Trophoblast cell (in vitro differentiated cells and primary cell): ENCODE measurements at regions not wholly inside any gene's neighbourhood (a gene's known extent, or its start where the extent isn't known, plus 50 kb on each side); places are given as distances from the start of the nearest gene placed in this dataset.

ENCODE experiments used
- DNase-seq, 2 donors: peaks; one replicate each; pipeline ENCODE4 v3.0.0-alpha.2; 2016
- H2AFZ ChIP-seq: 2 replicates; pipeline ENCODE4 v1.6.1; 2013; ENCODE audit warnings: low read length, moderate library complexity, mild to moderate bottlenecking; ENCODE audit not compliant: insufficient read depth, poor library complexity
- H2AK5ac ChIP-seq: 2 replicates; pipeline ENCODE4 v1.6.1; 2013; ENCODE audit warnings: mild to moderate bottlenecking, low read length
- H2BK120ac ChIP-seq: 2 replicates; pipeline ENCODE4 v1.6.1; 2013; ENCODE audit warnings: low read length, mild to moderate bottlenecking, moderate library complexity; ENCODE audit not compliant: insufficient read depth, poor library complexity
- H2BK12ac ChIP-seq: 2 replicates; pipeline ENCODE4 v1.6.1; 2013; ENCODE audit warnings: mild to moderate bottlenecking, low read length, moderate library complexity
- H2BK5ac ChIP-seq: 2 replicates; pipeline ENCODE4 v1.6.1; 2013; ENCODE audit warnings: low read length, low read depth, moderate library complexity, mild to moderate bottlenecking; ENCODE audit not compliant: poor library complexity
- H3K14ac ChIP-seq: 2 replicates; pipeline ENCODE4 v1.6.1; 2013; ENCODE audit warnings: mild to moderate bottlenecking, low read length
- H3K18ac ChIP-seq: 2 replicates; pipeline ENCODE4 v1.6.1; 2013; ENCODE audit warnings: mild to moderate bottlenecking, low read length
- H3K23ac ChIP-seq: 2 replicates; pipeline ENCODE4 v1.6.1; 2013; ENCODE audit warnings: low read length
- H3K27ac ChIP-seq: 2 replicates; pipeline ENCODE4 v1.5.1; 2013; ENCODE audit warnings: low read depth, mild to moderate bottlenecking, inconsistent platforms, low read length, moderate library complexity
- H3K27me3 ChIP-seq: 2 replicates; pipeline ENCODE4 v1.6.1; 2013; ENCODE audit warnings: inconsistent platforms, mild to moderate bottlenecking, low read length, moderate library complexity; ENCODE audit not compliant: insufficient read depth
- H3K36me3 ChIP-seq, 2 experiments: 1 replicate in 1 of 2; 2 replicates in 1 of 2; pipeline ENCODE4 v1.6.1; 2013; ENCODE audit warnings: low read length in 2 of 2, mild to moderate bottlenecking in 2 of 2, moderate library complexity in 1 of 2; ENCODE audit not compliant: insufficient read depth in 2 of 2, control insufficient read depth in 1 of 2
- H3K4ac ChIP-seq: 2 replicates; pipeline ENCODE4 v1.6.1; 2013; ENCODE audit warnings: low read depth, mild to moderate bottlenecking, low read length, moderate library complexity
- H3K4me1 ChIP-seq, 2 experiments: 1 replicate in 1 of 2; 2 replicates in 1 of 2; pipeline ENCODE4 v1.6.1; 2013; ENCODE audit warnings: low read length in 2 of 2, mild to moderate bottlenecking in 2 of 2, moderate library complexity in 1 of 2; ENCODE audit not compliant: insufficient read depth in 2 of 2, control insufficient read depth in 1 of 2
- H3K4me2 ChIP-seq: 2 replicates; pipeline ENCODE4 v1.6.1; 2013; ENCODE audit warnings: inconsistent platforms, mild to moderate bottlenecking, low read length, moderate library complexity
- H3K4me3 ChIP-seq: 2 replicates; pipeline ENCODE4 v1.5.1; 2013; ENCODE audit warnings: mild to moderate bottlenecking, low read depth, low read length, inconsistent platforms
- H3K79me1 ChIP-seq: one replicate; pipeline ENCODE4 v1.6.1; 2013; ENCODE audit warnings: low read length
- H3K79me2 ChIP-seq: 2 replicates; pipeline ENCODE4 v1.6.1; 2013; ENCODE audit warnings: low read length, mild to moderate bottlenecking; ENCODE audit not compliant: control insufficient read depth, insufficient read depth, poor library complexity
- H3K9ac ChIP-seq: 2 replicates; pipeline ENCODE4 v1.6.1; 2013; ENCODE audit warnings: mild to moderate bottlenecking, low read length
- H3K9me3 ChIP-seq: 2 replicates; pipeline ENCODE4 v1.6.1; 2013; ENCODE audit warnings: low read depth, mild to moderate bottlenecking, control low read depth, inconsistent platforms, low read length; ENCODE audit not compliant: insufficient read depth
- H4K12ac ChIP-seq: 2 replicates; pipeline ENCODE4 v1.6.1; 2013; ENCODE audit warnings: low read depth, mild to moderate bottlenecking, low read length, moderate library complexity
- H4K8ac ChIP-seq: 2 replicates; pipeline ENCODE4 v1.6.1; 2013; ENCODE audit warnings: low read depth, mild to moderate bottlenecking, low read length, moderate library complexity
- H4K91ac ChIP-seq: one replicate; pipeline ENCODE4 v1.6.1; 2013; ENCODE audit warnings: low read depth, mild to moderate bottlenecking, low read length, moderate library complexity
- WGBS: extraction: QIAGEN DNeasy Blood & Tissue Kit; methylation state at CpG from one replicate; pipeline ENCODE4 v1.1.7; 2013; ENCODE audit warnings: missing lambda C conversion rate; ENCODE audit not compliant: insufficient read length, insufficient coverage; ENCODE audit errors: extremely low coverage; 5-methylcytosine and 5-hydroxymethylcytosine counted together

DNA sequence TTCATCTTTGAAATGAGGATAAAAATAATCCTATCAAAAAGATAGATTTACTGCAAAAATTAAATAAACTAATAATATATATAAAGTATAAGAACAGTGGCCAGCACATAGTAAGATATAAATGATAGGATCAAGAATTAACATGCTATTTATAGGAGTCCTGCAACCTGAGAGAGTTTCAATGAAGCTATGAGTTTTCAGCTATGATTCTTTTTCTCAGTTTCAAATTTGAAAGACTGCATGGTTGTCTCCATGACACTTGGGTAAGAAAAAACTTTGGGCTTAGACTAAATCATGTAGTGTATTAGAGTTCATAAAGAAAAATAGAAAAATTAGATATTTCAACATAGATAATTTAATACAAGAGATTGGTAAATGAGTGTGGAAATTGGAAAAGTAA is 817.8 kb upstream of the KIF2B start:
- Histone ChIP-seq H3K14ac (no peak overlapping the region), H3K9me3 (no peaks in the 10 kb centered on the region), H2AK5ac (no peak overlapping the region), H3K27me3 (no peaks in the 10 kb centered on the region), H3K23ac (no peak overlapping the region), H2BK120ac (no peak overlapping the region), H2AFZ (no peak overlapping the region), H3K79me1 (no peaks in the 10 kb centered on the region), H3K36me3 (no peaks in the 10 kb centered on the region), H3K4ac (no peak overlapping the region), H3K4me3 (no peak overlapping the region), H3K79me2 (no peaks in the 10 kb centered on the region), H4K12ac (no peak overlapping the region), H2BK12ac (no peak overlapping the region), H3K4me1 (no peaks in the 10 kb centered on the region), H3K9ac (no peak overlapping the region), H4K8ac (no peak overlapping the region), H3K4me2 (no peak overlapping the region), H2BK5ac (no peak overlapping the region), H4K91ac (no peak overlapping the region), H3K18ac (no peak overlapping the region), H3K27ac (no peak overlapping the region)
- DNase-seq: no peak

DNA sequence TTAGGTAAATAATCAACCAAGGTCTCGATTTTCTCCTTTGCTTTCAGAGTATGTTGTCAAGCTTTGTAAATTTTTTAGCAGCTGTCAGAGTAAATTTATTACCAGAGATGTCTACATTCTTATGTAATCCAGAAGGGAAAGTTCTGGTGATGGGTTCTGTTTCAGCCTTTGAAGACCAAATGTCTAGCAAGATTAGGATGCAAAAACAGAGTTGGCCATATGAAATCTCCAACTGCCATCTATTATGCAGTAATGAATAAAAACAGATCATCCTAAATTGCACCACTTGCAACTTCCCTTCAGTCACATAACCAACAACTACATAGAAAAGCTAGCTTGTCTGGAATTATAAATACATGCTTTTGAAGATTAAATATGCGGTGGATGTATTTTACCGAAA is 826.8 kb upstream of the KIF2B start:
- H3K14ac ChIP-seq: no peak overlapping the region
- H2BK120ac ChIP-seq: no peak overlapping the region
- H3K79me1 ChIP-seq: no peaks in the 10 kb centered on the region
- H3K36me3 ChIP-seq: no peaks in the 10 kb centered on the region
- H3K79me2 ChIP-seq: no peaks in the 10 kb centered on the region
- H3K9me3 ChIP-seq: no peaks in the 10 kb centered on the region
- H4K8ac ChIP-seq: no peak overlapping the region
- H3K4me1 ChIP-seq: no peaks in the 10 kb centered on the region
- H3K27me3 ChIP-seq: no peaks in the 10 kb centered on the region
- no peak overlapping the region for H3K4me3 ChIP-seq
- no peak overlapping the region for H3K9ac ChIP-seq
- no peak overlapping the region for H3K23ac ChIP-seq
- DNase-seq: no peak
- H2BK12ac ChIP-seq: no peak overlapping the region
- no peak overlapping the region for H3K18ac ChIP-seq
- no peak overlapping the region for H3K4ac ChIP-seq
- H4K91ac ChIP-seq: no peak overlapping the region
- H2AFZ ChIP-seq: no peak overlapping the region
- no peak overlapping the region for H3K4me2 ChIP-seq
- no peak overlapping the region for H3K27ac ChIP-seq
- no CpG with 5 or more reads among the region's 3 CpGs for WGBS
- H4K12ac ChIP-seq: no peak overlapping the region
- H2AK5ac ChIP-seq: no peak overlapping the region
- no peak overlapping the region for H2BK5ac ChIP-seq

DNA sequence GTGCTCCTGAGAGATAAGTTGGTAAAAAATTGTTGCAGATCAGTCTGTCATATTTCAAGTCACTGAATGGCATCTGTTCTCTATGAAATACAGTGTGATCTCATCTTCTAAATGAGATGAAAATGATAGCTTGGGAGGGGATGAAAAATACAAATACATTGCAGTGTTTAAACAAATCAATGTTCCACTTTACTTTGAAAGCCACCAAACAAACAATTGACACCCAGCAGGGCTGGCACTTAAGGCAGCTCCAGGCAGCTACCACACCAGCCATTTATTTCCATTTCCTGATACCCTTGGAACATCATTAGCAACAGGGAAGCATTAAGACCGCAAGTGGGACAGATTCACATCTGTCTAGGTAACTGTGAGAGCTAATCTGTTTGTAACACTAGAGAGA is 827.6 kb upstream of the KIF2B start:
- no peak overlapping the region for H4K12ac ChIP-seq
- no peaks in the 10 kb centered on the region for H3K79me2 ChIP-seq
- H2BK12ac ChIP-seq: no peak overlapping the region
- H4K91ac ChIP-seq: no peak overlapping the region
- H2BK120ac ChIP-seq: no peak overlapping the region
- no peak overlapping the region for H3K9ac ChIP-seq
- H3K4ac ChIP-seq: no peak overlapping the region
- DNase-seq: no peak
- no peaks in the 10 kb centered on the region for H3K27me3 ChIP-seq
- no peaks in the 10 kb centered on the region for H3K36me3 ChIP-seq
- no peak overlapping the region for H2BK5ac ChIP-seq
- no peak overlapping the region for H2AK5ac ChIP-seq
- H3K23ac ChIP-seq: no peak overlapping the region
- no peak overlapping the region for H3K18ac ChIP-seq
- no CpG with 5 or more reads among the region's 1 CpG for WGBS
- no peaks in the 10 kb centered on the region for H3K4me1 ChIP-seq
- H3K9me3 ChIP-seq: no peaks in the 10 kb centered on the region
- H3K79me1 ChIP-seq: no peaks in the 10 kb centered on the region
- no peak overlapping the region for H3K14ac ChIP-seq
- H3K4me2 ChIP-seq: no peak overlapping the region
- no peak overlapping the region for H4K8ac ChIP-seq
- H3K27ac ChIP-seq: no peak overlapping the region
- H3K4me3 ChIP-seq: no peak overlapping the region
- no peak overlapping the region for H2AFZ ChIP-seq

DNA sequence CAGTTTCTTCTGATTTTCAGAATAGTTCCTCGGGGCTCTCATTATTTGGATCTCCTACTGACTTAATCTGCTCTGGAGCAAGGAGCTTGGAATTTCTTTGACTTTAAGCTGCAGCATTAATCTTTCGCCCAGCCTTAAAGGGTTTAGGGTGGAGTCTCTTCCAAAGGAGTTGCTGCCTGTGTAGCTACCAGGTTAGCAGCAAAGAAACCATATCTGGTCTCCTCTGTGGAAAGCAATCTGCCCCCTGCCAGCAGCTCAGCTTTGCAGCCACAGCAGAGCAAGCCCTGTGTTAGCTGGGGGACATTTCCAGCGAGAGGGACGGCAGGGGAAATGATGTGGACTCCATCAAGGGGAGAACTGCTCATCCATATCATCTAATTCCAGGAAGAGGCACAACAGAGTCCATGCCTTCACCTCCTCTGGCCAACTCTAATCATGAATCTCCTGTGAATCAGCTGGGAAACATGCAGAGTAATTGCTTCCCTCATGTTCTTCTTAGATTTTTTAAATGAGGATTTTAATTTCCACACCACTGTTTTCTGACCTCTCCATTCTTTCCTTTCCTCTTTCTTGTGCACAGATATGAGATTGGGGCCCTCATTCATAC is 827.6 kb upstream of the CA10 start:
- Histone ChIP-seq H3K4me3 (no peak overlapping the region), H3K23ac (no peak overlapping the region), H3K79me1 (no peaks in the 10 kb centered on the region), H4K8ac (no peak overlapping the region), H2BK12ac (no peak overlapping the region), H4K12ac (no peak overlapping the region), H2BK120ac (no peak overlapping the region), H2AFZ (no peak overlapping the region), H3K27ac (no peak overlapping the region), H4K91ac (no peak overlapping the region), H3K79me2 (no peaks in the 10 kb centered on the region), H3K27me3 (no peaks in the 10 kb centered on the region), H3K9me3 (no peaks in the 10 kb centered on the region), H2AK5ac (no peak overlapping the region), H3K18ac (no peak overlapping the region), H3K4me2 (no peak overlapping the region), H3K4ac (no peak overlapping the region), H3K14ac (no peak overlapping the region), H2BK5ac (no peak overlapping the region), H3K4me1 (no peaks in the 10 kb centered on the region), H3K36me3 (no peaks in the 10 kb centered on the region), H3K9ac (no peak overlapping the region)
- no peak for DNase-seq
- no CpG with 5 or more reads among the region's 4 CpGs for WGBS
